GM13977 (cell line): ENCODE measurements at regions not wholly inside any gene's neighbourhood (a gene's known extent, or its start where the extent isn't known, plus 50 kb on each side); places are given as distances from the start of the nearest gene placed in this dataset.

Experiments used
- DNase-seq: peaks from one replicate; pipeline ENCODE4 v3.0.0; 2012; ENCODE audit warnings: low spot score
- in situ Hi-C: fragments of 300-500 bp; cut with MboI; formaldehyde crosslinking; loops from one replicate; pipeline ENCODE4 v1.12.0; 2022; ENCODE audit warnings: low sequenced_read_pairs, low pct_unique_long_range_greater_than_20kb, mixed read lengths, inconsistent platforms; ENCODE audit not compliant: unreplicated experiment
- TF ChIP-seq, protein P1 (sequence below): IDR thresholded peaks from 2 replicates; pipeline ENCODE4 v1.5.1; 2012; ENCODE audit warnings: mild to moderate bottlenecking, control low read depth; ENCODE audit not compliant: insufficient read depth; ENCODE audit errors: extremely low read depth, missing control alignments

DNA sequence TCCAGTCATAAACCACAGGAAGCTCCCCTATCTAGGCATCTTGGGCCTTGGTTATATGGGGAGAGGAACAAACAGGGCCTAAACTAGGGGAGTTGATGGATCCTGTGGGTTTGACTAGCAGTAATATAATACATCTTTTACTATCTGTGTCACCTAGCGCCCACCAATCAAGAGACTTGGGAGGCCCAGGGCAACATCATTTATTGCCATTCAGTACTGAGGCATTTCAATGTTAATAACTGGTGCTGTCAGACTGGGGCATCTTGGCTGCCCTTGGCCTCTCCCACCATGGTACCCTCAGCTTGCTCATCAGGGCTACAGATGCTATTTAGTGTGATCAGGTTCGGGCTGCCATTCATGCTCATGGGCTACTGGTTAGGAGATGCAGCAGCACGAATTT lies 320.7 kb downstream of the MYCN start:
- DNase-seq: no peak
- TF ChIP-seq, protein P1, sequence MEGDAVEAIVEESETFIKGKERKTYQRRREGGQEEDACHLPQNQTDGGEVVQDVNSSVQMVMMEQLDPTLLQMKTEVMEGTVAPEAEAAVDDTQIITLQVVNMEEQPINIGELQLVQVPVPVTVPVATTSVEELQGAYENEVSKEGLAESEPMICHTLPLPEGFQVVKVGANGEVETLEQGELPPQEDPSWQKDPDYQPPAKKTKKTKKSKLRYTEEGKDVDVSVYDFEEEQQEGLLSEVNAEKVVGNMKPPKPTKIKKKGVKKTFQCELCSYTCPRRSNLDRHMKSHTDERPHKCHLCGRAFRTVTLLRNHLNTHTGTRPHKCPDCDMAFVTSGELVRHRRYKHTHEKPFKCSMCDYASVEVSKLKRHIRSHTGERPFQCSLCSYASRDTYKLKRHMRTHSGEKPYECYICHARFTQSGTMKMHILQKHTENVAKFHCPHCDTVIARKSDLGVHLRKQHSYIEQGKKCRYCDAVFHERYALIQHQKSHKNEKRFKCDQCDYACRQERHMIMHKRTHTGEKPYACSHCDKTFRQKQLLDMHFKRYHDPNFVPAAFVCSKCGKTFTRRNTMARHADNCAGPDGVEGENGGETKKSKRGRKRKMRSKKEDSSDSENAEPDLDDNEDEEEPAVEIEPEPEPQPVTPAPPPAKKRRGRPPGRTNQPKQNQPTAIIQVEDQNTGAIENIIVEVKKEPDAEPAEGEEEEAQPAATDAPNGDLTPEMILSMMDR: no peak
- in situ Hi-C loops: no loop called here

DNA sequence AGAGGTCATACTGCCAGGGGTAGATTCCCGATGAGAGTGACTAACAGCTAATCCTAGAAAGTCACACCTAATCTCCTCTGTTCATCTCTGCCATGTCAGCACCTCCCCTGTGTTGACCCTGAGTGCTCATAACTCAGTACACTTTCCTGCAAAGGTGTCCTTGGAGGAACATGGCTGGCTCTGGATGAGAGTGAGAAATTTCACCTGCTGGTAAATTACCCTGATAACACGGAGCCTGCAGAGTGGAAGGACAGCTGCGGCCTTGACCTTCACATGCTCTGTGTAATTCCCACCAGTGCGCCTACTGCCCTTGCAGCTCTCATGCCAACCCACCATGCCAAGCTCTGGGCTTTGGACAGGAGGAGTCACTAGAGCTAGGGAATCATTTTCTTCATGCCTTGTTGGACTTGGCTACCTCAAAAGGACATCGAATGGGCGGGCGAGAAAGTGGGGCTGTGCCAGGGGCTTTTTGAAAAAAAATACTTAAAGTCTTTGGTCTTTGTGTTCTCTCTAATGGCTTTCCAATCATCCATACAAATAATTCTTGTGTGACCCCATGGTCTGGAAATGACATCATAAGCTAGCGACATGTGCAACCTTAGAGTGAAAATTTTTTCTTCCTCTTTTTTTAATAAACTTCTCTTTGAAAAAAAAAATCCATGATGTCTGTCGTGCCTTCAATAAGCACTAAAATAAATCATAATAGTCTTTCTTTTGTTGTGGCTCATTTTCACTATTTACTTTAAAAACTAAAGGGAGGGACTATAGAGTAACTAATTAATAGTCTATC lies 319.9 kb downstream of the MYCN start:
- in situ Hi-C loops: no loop called here
- no peak for DNase-seq
- TF ChIP-seq, protein P1: no peak

DNA sequence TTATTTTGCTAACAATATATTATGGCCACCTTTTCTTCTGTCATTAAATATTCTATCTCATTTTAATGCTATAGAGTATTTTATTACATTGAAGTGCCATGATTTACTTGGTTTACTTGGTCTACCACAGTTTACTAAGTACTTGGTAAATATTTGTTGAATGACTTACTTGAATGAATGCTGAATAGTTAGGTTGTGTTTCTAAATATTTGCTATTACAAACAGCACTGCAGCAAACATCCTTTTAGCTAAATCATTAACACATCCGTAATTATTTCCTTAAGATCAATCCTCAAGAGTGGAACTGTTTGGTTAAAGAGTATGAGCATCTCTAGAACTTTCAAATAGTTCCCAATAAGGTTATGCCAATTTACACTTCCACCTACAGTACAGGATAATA lies 318.7 kb downstream of the MYCN start:
- in situ Hi-C loops: no loop called here
- TF ChIP-seq, protein P1: no peak
- DNase-seq: no peak

DNA sequence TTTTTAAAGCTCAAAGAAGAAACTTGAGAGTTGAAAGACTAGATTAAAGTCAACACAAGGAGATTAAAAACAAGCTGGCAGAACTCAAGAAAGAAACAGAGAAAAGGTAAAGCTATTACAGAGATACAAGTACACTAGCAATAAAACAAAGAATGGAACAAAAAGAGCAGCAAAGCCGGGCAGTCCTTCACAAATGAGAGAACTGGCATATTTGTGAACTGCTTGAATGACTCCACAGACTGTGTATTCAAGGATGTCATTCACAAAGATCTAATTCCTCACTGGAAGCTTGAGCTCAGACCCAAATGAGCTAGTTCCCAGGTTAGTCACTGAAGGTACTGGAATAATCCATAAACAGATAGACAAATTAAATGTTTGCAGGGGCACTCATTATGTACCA lies 318.0 kb downstream of the MYCN start:
- TF ChIP-seq, protein P1: no peak
- in situ Hi-C loops: no loop called here
- DNase-seq: no peak

DNA sequence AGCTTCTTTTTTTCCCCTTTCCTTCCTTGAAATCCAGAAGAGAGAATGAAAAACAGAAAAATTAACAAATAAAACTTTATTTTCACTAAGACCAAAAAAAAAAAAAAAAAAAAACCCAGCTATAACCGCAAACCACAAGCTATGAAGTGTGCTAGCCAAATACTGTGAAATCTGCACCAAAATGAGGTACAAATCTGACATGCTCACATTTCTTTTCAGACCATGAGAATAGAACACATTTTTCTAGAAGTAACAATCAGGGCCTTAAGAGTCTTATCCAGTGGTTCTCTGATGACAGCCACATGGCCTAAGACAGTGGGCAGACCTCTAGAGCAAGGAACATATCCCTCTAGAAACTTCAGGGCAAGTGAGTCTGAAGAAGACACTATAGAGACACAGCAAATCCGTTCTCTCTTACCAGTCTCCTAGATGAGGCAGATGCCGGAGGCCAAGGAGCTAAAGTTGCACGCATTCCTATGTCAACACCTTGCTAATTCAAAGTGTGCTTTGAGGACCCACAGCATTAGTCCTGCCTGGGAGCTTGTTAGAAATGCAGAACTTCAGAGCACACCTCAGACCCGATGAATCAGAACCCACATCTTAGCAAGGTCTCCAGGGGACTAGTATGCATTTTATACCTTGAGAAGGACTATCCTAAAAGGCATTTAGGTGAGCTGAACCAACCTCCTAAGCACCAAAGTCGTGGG lies 317.1 kb downstream of the MYCN start:
- DNase-seq: no peak
- in situ Hi-C loops: no loop called here
- TF ChIP-seq, protein P1: no peak

DNA sequence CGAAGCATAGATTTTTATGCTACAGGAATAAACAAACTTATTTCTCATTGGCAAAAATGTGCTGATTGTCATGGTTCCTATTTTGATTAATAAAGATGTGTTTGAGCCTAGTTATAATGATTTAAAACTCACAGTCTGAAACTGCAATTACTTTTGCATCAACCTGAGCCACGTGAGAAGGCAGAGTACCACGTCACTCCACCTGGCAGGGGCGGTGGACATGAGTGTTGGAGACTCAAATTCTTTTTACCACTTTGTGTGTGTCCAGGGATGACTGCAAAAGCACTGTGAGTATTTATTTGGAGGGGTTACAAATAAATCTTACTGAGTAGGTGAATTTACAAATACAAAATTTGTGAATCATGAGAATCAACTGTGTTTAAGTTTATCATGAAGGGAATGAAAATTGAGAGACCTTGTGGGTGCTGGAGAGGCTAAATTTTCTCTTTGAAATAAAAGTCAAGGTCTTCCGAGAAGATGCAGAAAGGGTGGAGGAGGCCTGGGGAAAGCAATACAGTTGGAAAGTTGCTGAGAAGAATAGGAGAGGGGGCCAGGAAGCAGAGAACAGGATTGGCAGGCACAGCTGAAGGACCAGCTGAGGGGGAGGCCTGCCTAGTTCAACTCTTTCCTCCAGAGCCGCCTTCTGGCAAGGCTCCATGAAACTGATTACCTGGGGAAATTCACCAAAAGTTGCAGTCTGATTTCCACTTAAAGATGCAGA lies 316.4 kb downstream of the MYCN start:
- no peak for DNase-seq
- in situ Hi-C loops: no loop called here
- TF ChIP-seq, protein P1: no peak
